ENCODE measurements at regions not wholly inside any gene's neighbourhood (a gene's known extent, or its start where the extent isn't known, plus 50 kb on each side); places are given as distances from the start of the nearest gene placed in this dataset.

GRCh38 chr6:147029923-147030322 is 174.3 kb upstream of the STXBP5 start:
- H3K4me1 ChIP-seq = no peaks in the 10 kb centered on the region
- intact Hi-C loops (cut with DNase I; ENCODE audit: low total_unique reads) = no loop called here
- no peaks in the 10 kb centered on the region for H3K36me3 ChIP-seq
- TF ChIP-seq CTCF (IDR thresholded peaks at IDR 0.05) = no peak
- no peak for TF ChIP-seq POLR2A (IDR thresholded peaks at IDR 0.05)
- no peak overlapping the region for H3K27ac ChIP-seq
- no peaks in the 10 kb centered on the region for H3K9me3 ChIP-seq
- H3K4me3 ChIP-seq = no peak overlapping the region
- DNase-seq = no peak
- no peaks in the 10 kb centered on the region for H3K27me3 ChIP-seq

DNA sequence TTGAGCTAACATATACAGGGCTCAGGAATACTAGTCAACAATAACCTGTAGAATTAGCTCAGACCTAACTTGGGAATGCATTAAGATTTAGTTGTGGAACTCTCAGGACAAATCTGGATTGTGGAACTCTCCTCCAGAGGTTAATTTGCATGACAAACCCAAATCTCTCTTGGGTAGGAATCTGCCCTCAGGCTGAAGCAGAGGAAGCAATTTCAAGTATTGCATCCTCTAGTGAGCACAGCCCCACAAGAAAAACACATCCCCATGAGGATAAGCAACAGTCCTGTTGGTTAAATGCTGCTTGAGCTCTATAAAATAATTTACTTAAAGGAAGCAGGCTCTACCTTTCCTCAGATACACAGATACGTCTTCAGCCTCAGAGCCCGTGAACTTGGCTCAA is 170.9 kb upstream of the STXBP5 start:
- no peaks in the 10 kb centered on the region for H3K36me3 ChIP-seq
- H3K4me3 ChIP-seq = no peak overlapping the region
- H3K9me3 ChIP-seq = no peaks in the 10 kb centered on the region
- intact Hi-C loops (cut with DNase I; ENCODE audit: low total_unique reads) = no loop called here
- no peaks in the 10 kb centered on the region for H3K27me3 ChIP-seq
- no peaks in the 10 kb centered on the region for H3K4me1 ChIP-seq
- no peak for DNase-seq
- TF ChIP-seq CTCF (IDR thresholded peaks at IDR 0.05) (no peak), POLR2A (IDR thresholded peaks at IDR 0.05) (no peak)
- no peak overlapping the region for H3K27ac ChIP-seq

- TF ChIP-seq POLR2A (IDR thresholded peaks at IDR 0.05) = no peak
- no peak for TF ChIP-seq CTCF (IDR thresholded peaks at IDR 0.05)
- H3K4me3 ChIP-seq = no peak overlapping the region
- intact Hi-C loops (cut with DNase I; ENCODE audit: low total_unique reads) = no loop called here
- no peaks in the 10 kb centered on the region for H3K9me3 ChIP-seq
- H3K36me3 ChIP-seq = no peaks in the 10 kb centered on the region
- no peaks in the 10 kb centered on the region for H3K27me3 ChIP-seq
- no peak overlapping the region for H3K27ac ChIP-seq
- no peaks in the 10 kb centered on the region for H3K4me1 ChIP-seq
- DNase-seq = no peak
These were observed 168.3 kb upstream of the STXBP5 start for GRCh38 chr6:147035886-147036285.

- no peak overlapping the region for H3K4me3 ChIP-seq
- intact Hi-C loops (cut with DNase I; ENCODE audit: low total_unique reads) = no loop called here
These were observed 166.3 kb upstream of the STXBP5 start for GRCh38 chr6:147037881-147038280.

More at GRCh38 chr6:147037881-147038280, 166.3 kb upstream of the STXBP5 start:
- no peak for DNase-seq
- no peaks in the 10 kb centered on the region for H3K36me3 ChIP-seq
- H3K27me3 ChIP-seq = no peaks in the 10 kb centered on the region
- H3K9me3 ChIP-seq = no peaks in the 10 kb centered on the region
- no peak overlapping the region for H3K27ac ChIP-seq
- H3K4me1 ChIP-seq = no peaks in the 10 kb centered on the region
- TF ChIP-seq CTCF (IDR thresholded peaks at IDR 0.05) (no peak), POLR2A (IDR thresholded peaks at IDR 0.05) (no peak)

Data from uterus (tissue), 3 donors.